ENCODE measurements at regions not wholly inside any gene's neighbourhood (a gene's known extent, or its start where the extent isn't known, plus 50 kb on each side); places are given as distances from the start of the nearest gene placed in this dataset.
"Not testable (repeated sequence)": the region's sequence is repeated elsewhere in the genome, so short reads cannot be mapped to it uniquely, and the experiment has no call there.

DNA sequence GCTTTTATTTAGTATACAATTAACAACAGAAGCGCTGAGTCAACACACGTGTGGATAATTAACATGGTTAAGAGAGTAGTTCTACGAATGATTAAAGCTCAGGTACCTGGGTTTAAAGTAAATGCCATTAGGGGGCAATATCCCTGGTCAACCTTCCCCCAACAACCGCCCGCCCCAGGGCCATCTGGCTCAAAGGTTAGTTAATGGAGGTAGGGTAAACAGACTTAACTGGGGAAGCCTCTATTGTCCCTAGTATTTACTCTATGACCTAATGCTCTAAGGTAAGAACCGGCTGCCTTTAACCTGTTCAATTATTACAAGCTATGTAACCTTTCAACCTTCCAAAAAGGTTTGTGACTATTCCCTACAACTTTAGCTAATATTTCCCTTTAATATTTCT, 90.7 kb downstream of the CPXCR1 start (continued):
- TF ChIP-seq, protein P1, sequence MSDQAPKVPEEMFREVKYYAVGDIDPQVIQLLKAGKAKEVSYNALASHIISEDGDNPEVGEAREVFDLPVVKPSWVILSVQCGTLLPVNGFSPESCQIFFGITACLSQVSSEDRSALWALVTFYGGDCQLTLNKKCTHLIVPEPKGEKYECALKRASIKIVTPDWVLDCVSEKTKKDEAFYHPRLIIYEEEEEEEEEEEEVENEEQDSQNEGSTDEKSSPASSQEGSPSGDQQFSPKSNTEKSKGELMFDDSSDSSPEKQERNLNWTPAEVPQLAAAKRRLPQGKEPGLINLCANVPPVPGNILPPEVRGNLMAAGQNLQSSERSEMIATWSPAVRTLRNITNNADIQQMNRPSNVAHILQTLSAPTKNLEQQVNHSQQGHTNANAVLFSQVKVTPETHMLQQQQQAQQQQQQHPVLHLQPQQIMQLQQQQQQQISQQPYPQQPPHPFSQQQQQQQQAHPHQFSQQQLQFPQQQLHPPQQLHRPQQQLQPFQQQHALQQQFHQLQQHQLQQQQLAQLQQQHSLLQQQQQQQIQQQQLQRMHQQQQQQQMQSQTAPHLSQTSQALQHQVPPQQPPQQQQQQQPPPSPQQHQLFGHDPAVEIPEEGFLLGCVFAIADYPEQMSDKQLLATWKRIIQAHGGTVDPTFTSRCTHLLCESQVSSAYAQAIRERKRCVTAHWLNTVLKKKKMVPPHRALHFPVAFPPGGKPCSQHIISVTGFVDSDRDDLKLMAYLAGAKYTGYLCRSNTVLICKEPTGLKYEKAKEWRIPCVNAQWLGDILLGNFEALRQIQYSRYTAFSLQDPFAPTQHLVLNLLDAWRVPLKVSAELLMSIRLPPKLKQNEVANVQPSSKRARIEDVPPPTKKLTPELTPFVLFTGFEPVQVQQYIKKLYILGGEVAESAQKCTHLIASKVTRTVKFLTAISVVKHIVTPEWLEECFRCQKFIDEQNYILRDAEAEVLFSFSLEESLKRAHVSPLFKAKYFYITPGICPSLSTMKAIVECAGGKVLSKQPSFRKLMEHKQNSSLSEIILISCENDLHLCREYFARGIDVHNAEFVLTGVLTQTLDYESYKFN (CRISPR knock-in tag; conservative IDR thresholded peaks at IDR 0.05) = peak; percentile 76
- TF ChIP-seq NCOR1 (IDR thresholded peaks at IDR 0.05; ENCODE audit: borderline replicate concordance, low read length) = 0 out of 2 replicates have a peak, but pooled peaks have one; percentile 30
- 0 out of 2 replicates have a peak, but pooled peaks have one; percentile 30 for TF ChIP-seq PITX1 (CRISPR knock-in tag; IDR thresholded peaks at IDR 0.05)
- peak; percentile 80 for TF ChIP-seq JUN (CRISPR knock-in tag; IDR thresholded peaks at IDR 0.05)
- not testable (repeated sequence) for TF ChIP-seq FOXP1 (IDR thresholded peaks at IDR 0.05); CREM (CRISPR knock-in tag; IDR thresholded peaks at IDR 0.05)
- peak; percentile 56; the same call in 1 of the 2 replicates for TF ChIP-seq FOXP1 (CRISPR knock-in tag; IDR thresholded peaks at IDR 0.05)
- TF ChIP-seq EP300 (IDR thresholded peaks at IDR 0.05; ENCODE audit: low read depth in 2 of 2, low read length in 2 of 2) = peak in 1 of 2 experiments; percentile 30; a peak in 1 of 4 replicates
- peak; percentile 51; the same call in 1 of the 2 replicates for TF ChIP-seq EP300 (CRISPR knock-in tag; IDR thresholded peaks at IDR 0.05; ENCODE audit: borderline replicate concordance)
- TF ChIP-seq, protein P2, sequence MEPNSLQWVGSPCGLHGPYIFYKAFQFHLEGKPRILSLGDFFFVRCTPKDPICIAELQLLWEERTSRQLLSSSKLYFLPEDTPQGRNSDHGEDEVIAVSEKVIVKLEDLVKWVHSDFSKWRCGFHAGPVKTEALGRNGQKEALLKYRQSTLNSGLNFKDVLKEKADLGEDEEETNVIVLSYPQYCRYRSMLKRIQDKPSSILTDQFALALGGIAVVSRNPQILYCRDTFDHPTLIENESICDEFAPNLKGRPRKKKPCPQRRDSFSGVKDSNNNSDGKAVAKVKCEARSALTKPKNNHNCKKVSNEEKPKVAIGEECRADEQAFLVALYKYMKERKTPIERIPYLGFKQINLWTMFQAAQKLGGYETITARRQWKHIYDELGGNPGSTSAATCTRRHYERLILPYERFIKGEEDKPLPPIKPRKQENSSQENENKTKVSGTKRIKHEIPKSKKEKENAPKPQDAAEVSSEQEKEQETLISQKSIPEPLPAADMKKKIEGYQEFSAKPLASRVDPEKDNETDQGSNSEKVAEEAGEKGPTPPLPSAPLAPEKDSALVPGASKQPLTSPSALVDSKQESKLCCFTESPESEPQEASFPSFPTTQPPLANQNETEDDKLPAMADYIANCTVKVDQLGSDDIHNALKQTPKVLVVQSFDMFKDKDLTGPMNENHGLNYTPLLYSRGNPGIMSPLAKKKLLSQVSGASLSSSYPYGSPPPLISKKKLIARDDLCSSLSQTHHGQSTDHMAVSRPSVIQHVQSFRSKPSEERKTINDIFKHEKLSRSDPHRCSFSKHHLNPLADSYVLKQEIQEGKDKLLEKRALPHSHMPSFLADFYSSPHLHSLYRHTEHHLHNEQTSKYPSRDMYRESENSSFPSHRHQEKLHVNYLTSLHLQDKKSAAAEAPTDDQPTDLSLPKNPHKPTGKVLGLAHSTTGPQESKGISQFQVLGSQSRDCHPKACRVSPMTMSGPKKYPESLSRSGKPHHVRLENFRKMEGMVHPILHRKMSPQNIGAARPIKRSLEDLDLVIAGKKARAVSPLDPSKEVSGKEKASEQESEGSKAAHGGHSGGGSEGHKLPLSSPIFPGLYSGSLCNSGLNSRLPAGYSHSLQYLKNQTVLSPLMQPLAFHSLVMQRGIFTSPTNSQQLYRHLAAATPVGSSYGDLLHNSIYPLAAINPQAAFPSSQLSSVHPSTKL (CRISPR knock-in tag; IDR thresholded peaks at IDR 0.05) = peak; percentile 85
- TF ChIP-seq, protein P3, sequence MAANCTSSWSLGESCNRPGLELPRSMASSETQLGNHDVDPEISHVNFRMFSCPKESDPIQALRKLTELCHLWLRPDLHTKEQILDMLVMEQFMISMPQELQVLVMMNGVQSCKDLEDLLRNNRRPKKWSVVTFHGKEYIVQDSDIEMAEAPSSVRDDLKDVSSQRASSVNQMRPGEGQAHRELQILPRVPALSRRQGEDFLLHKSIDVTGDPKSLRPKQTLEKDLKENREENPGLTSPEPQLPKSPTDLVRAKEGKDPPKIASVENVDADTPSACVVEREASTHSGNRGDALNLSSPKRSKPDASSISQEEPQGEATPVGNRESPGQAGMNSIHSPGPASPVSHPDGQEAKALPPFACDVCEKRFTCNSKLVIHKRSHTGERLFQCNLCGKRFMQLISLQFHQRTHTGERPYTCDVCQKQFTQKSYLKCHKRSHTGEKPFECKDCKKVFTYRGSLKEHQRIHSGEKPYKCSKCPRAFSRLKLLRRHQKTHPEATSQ (CRISPR knock-in tag; IDR thresholded peaks at IDR 0.05; ENCODE audit: borderline replicate concordance) = peak; percentile 22; the same call in 1 of the 2 replicates
- TF ChIP-seq SOX5 (CRISPR knock-in tag; IDR thresholded peaks at IDR 0.05; ENCODE audit: borderline replicate concordance) = peak; percentile 93
- TF ChIP-seq PHF21A (CRISPR knock-in tag; IDR thresholded peaks at IDR 0.05) = 0 out of 2 replicates have a peak, but pooled peaks have one; percentile 29
- TF ChIP-seq HOXA3 (CRISPR knock-in tag; IDR thresholded peaks at IDR 0.05) = 0 out of 2 replicates have a peak, but pooled peaks have one; percentile 16
- TF ChIP-seq NR2F6 (IDR thresholded peaks at IDR 0.05) = peak; percentile 54
- peak; percentile 46; the same call in 1 of the 2 replicates for TF ChIP-seq NR2F6 (CRISPR knock-in tag; IDR thresholded peaks at IDR 0.05)
- peak; percentile 20; the same call in 1 of the 2 replicates for TF ChIP-seq TCF7 (IDR thresholded peaks at IDR 0.05; ENCODE audit: low read depth)
- TF ChIP-seq KAT8 (CRISPR knock-in tag; IDR thresholded peaks at IDR 0.05) = 0 out of 2 replicates have a peak, but pooled peaks have one; percentile 16
- peak; percentile 57; the same call in 1 of the 2 replicates for TF ChIP-seq PPARG (CRISPR knock-in tag; conservative IDR thresholded peaks at IDR 0.05)
- TF ChIP-seq, protein P4, sequence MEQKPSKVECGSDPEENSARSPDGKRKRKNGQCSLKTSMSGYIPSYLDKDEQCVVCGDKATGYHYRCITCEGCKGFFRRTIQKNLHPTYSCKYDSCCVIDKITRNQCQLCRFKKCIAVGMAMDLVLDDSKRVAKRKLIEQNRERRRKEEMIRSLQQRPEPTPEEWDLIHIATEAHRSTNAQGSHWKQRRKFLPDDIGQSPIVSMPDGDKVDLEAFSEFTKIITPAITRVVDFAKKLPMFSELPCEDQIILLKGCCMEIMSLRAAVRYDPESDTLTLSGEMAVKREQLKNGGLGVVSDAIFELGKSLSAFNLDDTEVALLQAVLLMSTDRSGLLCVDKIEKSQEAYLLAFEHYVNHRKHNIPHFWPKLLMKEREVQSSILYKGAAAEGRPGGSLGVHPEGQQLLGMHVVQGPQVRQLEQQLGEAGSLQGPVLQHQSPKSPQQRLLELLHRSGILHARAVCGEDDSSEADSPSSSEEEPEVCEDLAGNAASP (CRISPR knock-in tag; IDR thresholded peaks at IDR 0.05; ENCODE audit: borderline replicate concordance) = peak; percentile 31; the same call in 1 of the 2 replicates
- TF ChIP-seq MIXL1 (CRISPR knock-in tag; IDR thresholded peaks at IDR 0.05) = peak; percentile 36; the same call in 1 of the 2 replicates
- peak; percentile 33; the same call in 1 of the 2 replicates for TF ChIP-seq RXRB (CRISPR knock-in tag; IDR thresholded peaks at IDR 0.05; ENCODE audit: borderline replicate concordance)
- TF ChIP-seq CREM (IDR thresholded peaks at IDR 0.05) = peak; percentile 15; the same call in 1 of the 2 replicates

All from HepG2 (cell line).